Psoas muscle (tissue), 7 donors: ENCODE measurements at regions not wholly inside any gene's neighbourhood (a gene's known extent, or its start where the extent isn't known, plus 50 kb on each side); places are given as distances from the start of the nearest gene placed in this dataset.

Source experiments
- ATAC-seq, 4 donors: fragments of 200-7000 bp; cut with Tn5 transposase; one replicate each; pipeline ENCODE4 v1.9.1; 2020; ENCODE audit warnings: moderate library complexity in 3 of 4, mild to moderate bottlenecking in 2 of 4
- DNase-seq, 2 donors: peaks; one replicate each; pipeline ENCODE4 v3.0.0-alpha.2; 2020
- H3K27ac ChIP-seq: fragments of 200-600 bp; one replicate; pipeline ENCODE4 v1.8.0; 2022
- H3K27me3 ChIP-seq, 3 donors: fragments of 200-600 bp in 1 of 3; one replicate each; pipeline versions ENCODE4 v1.6.1 to v1.8.0; 2013 to 2022; ENCODE audit warnings: low read length in 2 of 3, mild to moderate bottlenecking in 2 of 3, moderate library complexity in 1 of 3; ENCODE audit not compliant: insufficient read depth in 3 of 3
- H3K36me3 ChIP-seq, 2 donors: fragments of 200-600 bp in 1 of 2; one replicate each; pipeline versions ENCODE4 v1.6.1 to v1.8.0; 2013 to 2022; ENCODE audit warnings: low read depth in 1 of 2, mild to moderate bottlenecking in 1 of 2, moderate library complexity in 1 of 2; ENCODE audit not compliant: insufficient read depth in 1 of 2
- H3K4me1 ChIP-seq: fragments of 200-600 bp; one replicate; pipeline ENCODE4 v1.8.0; 2022
- H3K4me3 ChIP-seq: fragments of 200-600 bp; one replicate; pipeline ENCODE4 v1.8.0; 2022; ENCODE audit warnings: mild to moderate bottlenecking
- H3K9me3 ChIP-seq: fragments of 200-600 bp; one replicate; pipeline ENCODE4 v1.8.0; 2022
- WGBS, 3 donors: extraction: QIAGEN DNeasy Blood & Tissue Kit; methylation state at CpG; one replicate each; pipeline versions ENCODE4 v1.1.6 to v1.1.7; 2013; 5-methylcytosine and 5-hydroxymethylcytosine counted together
- intact Hi-C, 2 donors: fragments of 100-400 bp; cut with DNase I; formaldehyde crosslinking; loops; one replicate each; pipeline versions ENCODE4 v1.11.0 to v1.14.2; 2022
- TF ChIP-seq, protein P1 (sequence below): fragments of 200-600 bp; IDR thresholded peaks from one replicate; pipeline ENCODE4 v1.8.0; 2022; ENCODE audit warnings: antibody characterized with exemption
- donor health status: healthy with polysubstance abuse.
- donor health status: DM: no; HTN: no; CAD: no; lungs with moderate emphysema.
- donor health status: Bipolar disorder and iron deficiency.
- donor health status: healthy.
- donor health status: DM: yes; HTN: yes; CAD: no.
- donor health status: DM: no; HTN: no; CAD: no.
- donor health status: DM: yes; HTN: yes; CAD: no.

- no peak for ATAC-seq
- no peak overlapping the region for H3K4me3 ChIP-seq
- no peak for DNase-seq
- no peaks in the 10 kb centered on the region for H3K27me3 ChIP-seq
- TF ChIP-seq, protein P1, sequence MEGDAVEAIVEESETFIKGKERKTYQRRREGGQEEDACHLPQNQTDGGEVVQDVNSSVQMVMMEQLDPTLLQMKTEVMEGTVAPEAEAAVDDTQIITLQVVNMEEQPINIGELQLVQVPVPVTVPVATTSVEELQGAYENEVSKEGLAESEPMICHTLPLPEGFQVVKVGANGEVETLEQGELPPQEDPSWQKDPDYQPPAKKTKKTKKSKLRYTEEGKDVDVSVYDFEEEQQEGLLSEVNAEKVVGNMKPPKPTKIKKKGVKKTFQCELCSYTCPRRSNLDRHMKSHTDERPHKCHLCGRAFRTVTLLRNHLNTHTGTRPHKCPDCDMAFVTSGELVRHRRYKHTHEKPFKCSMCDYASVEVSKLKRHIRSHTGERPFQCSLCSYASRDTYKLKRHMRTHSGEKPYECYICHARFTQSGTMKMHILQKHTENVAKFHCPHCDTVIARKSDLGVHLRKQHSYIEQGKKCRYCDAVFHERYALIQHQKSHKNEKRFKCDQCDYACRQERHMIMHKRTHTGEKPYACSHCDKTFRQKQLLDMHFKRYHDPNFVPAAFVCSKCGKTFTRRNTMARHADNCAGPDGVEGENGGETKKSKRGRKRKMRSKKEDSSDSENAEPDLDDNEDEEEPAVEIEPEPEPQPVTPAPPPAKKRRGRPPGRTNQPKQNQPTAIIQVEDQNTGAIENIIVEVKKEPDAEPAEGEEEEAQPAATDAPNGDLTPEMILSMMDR: no peak
- WGBS, 3 donors: 59 to 64% (median 59%) methylated on average over 2 of the region's 2 CpGs
- intact Hi-C loops: loop anchor here in 1 of 2 donors (10.0 kb wide), 1 partner anchor 683 kb away; no protein-coding TSS in a partner anchor
- H3K9me3 ChIP-seq: no peaks in the 10 kb centered on the region
- no peaks in the 10 kb centered on the region for H3K36me3 ChIP-seq
- H3K27ac ChIP-seq: no peak overlapping the region
- H3K4me1 ChIP-seq: no peaks in the 10 kb centered on the region
These were observed 72.1 kb downstream of the JRKL start for GRCh38 chr11:96461871-96462270.

GRCh38 chr11:96464700-96465307 lies 75.0 kb downstream of the JRKL start:
- Histone ChIP-seq H3K4me1 (no peaks in the 10 kb centered on the region), H3K9me3 (no peaks in the 10 kb centered on the region), H3K27me3 (no peaks in the 10 kb centered on the region), H3K36me3 (no peaks in the 10 kb centered on the region), H3K27ac (no peak overlapping the region), H3K4me3 (no peak overlapping the region)
- ATAC-seq: peak in 3 of 4 donors; percentile 74 to 94 (median 85)
- TF ChIP-seq, protein P1: peak; percentile 74
- 13 to 14% (median 14%) methylated on average over 7 of the region's 7 CpGs for WGBS, 3 donors
- intact Hi-C loops: loop anchor here in 1 of 2 donors (10.0 kb wide), 1 partner anchor 680 kb away; no protein-coding TSS in a partner anchor
- no peak for DNase-seq

GRCh38 chr11:96465512-96465911 lies 75.7 kb downstream of the JRKL start:
- H3K4me1 ChIP-seq: no peaks in the 10 kb centered on the region
- H3K9me3 ChIP-seq: no peaks in the 10 kb centered on the region
- H3K27me3 ChIP-seq: no peaks in the 10 kb centered on the region
- 15 to 39% (median 22%) methylated on average over 3 of the region's 3 CpGs for WGBS, 3 donors
- TF ChIP-seq, protein P1: no peak
- peak in 3 of 4 donors; percentile 49 to 76 (median 66) for ATAC-seq
- no peak for DNase-seq
- intact Hi-C loops: loop anchor here in 1 of 2 donors (10.0 kb wide), 1 partner anchor 679 kb away; no protein-coding TSS in a partner anchor
- H3K4me3 ChIP-seq: no peak overlapping the region
- no peak overlapping the region for H3K27ac ChIP-seq
- no peaks in the 10 kb centered on the region for H3K36me3 ChIP-seq

DNA sequence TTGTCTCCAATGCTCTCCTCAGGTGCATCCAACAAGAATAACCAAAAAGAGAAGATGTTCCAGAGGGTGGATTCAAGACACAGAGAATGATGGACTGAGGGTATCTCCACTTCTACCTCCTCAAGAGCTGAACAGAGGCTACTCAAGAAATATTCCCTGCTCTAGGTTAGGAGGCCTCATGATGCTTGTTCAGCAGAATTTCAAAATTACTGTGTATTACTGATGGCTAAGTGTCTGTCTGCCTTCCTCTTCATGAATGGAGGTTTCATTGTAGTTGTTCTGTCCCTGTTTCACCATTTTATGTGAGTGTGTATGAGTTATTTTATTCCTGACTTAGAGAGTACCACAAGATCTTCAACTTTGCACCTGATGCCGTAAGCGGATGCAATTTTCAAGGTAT lies 76.8 kb downstream of the JRKL start:
- intact Hi-C loops: loop anchor here in 1 of 2 donors (10.0 kb wide), 1 partner anchor 678 kb away; no protein-coding TSS in a partner anchor
- Histone ChIP-seq H3K27ac (no peak overlapping the region), H3K27me3 (no peaks in the 10 kb centered on the region), H3K4me1 (no peaks in the 10 kb centered on the region), H3K4me3 (no peak overlapping the region), H3K9me3 (no peaks in the 10 kb centered on the region), H3K36me3 (no peaks in the 10 kb centered on the region)
- no peak for DNase-seq
- no peak for ATAC-seq
- 96 to 100% (median 99%) methylated on average over 2 of the region's 2 CpGs for WGBS, 3 donors
- TF ChIP-seq, protein P1: no peak
